Stimulated activated CD4-positive, alpha-beta T cell treated with anti-CD3 and anti-CD28 coated beads, Interleukin-4, amount 100 ng/mL, for 1 hour (primary cell): ENCODE measurements at regions not wholly inside any gene's neighbourhood (a gene's known extent, or its start where the extent isn't known, plus 50 kb on each side); places are given as distances from the start of the nearest gene placed in this dataset.

ENCODE experiments used
- DNase-seq: peaks from one replicate; pipeline ENCODE4 v3.0.0-alpha.2; 2020

DNA sequence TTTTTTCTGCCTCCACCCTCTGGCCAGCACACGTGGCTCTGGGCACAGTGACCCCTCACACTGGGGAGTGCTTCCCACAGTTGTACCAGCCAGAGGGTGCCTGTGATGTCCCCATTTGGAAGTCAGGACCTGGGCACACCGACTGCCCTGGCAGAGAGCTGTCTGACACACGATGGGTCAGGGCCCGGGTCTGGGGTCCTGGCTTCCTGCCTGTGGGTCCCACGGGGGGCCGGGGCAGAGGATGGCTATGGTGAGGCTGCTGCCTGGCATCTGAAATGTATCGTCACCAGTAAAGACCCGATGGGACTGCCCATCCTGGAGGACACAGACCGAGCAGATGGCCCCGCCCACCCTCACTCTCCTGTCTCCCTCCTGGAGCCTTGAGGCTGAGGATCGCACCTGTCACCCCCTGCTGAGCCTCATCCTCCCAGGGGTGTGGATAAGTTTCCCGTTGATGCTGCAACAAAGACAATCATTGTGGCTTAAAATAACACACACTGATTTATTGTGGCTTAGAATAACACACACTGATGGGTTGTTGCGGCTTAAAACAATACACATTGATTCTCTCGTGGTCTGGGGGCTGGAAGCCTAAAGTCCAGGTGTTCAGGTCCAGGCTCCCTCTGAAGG lies 88.8 kb upstream of the TTC34 start:
- no peak for DNase-seq

- DNase-seq: no peak
Observed at GRCh38 chr1:2891923-2892448, 90.5 kb upstream of the TTC34 start.

- DNase-seq: no peak
Observed at GRCh38 chr1:2893473-2894120, 92.1 kb upstream of the TTC34 start.

DNA sequence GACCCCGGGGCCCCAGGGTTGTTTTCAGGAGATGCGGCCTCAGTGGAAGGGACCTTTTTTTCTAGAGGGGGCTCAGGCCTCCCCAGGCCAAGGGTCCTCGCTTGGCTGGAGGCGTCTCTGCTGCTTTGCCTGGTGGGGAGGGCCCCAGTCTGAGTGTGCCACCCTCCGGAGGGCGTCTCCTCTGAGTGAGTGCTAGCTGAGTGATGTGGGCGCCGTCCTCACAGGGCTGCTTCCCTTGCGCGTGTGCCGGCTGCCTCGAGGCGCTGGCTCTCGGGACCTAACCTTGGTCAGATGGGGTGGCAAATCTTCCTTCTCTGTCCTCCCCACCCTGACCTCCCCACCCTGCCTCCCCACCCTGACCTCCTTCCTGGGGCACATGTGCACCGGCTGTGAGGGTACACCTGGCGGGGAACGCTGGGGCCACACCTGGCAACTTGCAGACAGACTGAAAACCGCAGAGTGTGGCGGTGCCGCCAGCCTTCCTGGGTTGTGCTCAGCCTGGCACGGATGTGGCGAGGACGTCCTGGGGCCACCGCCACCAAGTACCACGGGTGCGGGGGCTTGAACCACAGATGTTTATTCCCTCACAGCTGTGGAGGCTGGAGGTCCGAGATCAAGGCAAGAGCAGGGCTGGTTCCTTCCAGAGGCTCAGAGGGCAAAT lies 93.0 kb upstream of the TTC34 start:
- peak; percentile 8 for DNase-seq

- no peak for DNase-seq
Observed at GRCh38 chr1:2896824-2897223, 95.3 kb upstream of the TTC34 start.

DNA sequence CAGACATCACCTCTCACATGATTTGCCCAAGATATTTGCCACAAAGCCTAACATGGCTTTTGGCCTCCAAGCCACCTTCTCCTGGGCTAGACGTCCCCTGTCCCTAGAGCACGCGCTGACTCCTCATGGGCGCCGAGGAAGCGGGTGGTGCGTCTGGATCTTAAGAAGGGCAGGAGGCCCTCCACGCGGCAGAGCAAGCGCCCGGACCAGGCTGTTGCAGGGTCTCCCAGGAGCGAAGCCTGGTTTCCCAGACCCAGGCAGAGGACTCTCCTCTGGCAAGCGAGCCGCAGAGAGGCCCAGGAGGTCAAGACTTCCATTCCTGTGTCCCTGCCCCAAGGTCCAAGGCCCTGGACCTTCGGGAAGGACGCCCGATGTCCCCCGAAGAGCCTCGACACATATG lies 101.7 kb upstream of the TTC34 start:
- DNase-seq: no peak

DNA sequence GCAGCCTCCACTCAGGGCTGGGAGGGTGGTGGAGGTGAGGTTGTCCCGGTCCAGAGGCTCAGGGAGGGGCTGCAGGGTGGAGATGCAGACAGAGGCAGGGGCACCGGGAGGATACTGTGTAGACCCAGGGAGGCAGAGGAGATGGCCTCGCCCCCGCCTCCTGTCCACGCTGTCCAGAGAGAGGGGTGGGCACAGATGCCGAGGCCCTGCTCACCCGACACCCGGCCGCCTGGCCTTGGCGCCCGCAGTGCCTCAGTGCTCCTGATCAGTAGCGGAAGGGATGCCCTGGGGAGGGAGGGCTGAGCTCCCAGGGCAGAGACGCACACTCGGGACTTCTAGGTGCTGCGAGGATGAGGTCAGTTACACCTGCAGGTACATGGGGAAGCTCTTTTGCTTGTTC lies 102.7 kb upstream of the TTC34 start:
- no peak for DNase-seq

DNA sequence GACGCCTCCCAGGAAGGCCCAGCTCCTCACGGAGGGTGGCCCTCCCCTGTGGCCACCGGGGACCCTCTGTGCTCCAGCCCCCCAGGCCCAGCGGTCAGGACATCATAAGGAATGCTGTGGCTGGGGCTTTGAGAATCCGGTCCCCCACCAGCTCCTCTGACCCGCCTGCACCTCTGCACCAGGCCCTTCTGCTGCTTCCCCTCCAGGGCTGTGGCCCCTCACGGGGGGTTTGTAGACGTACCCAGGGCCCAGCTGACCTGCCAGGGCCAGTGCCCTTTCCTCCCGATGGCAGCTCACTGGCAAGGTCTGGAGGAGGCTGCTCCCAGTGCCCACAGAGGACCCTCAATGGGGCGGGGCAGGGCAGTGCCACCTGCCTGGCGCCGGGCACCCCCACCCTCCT lies 103.9 kb upstream of the TTC34 start:
- DNase-seq: no peak

DNA sequence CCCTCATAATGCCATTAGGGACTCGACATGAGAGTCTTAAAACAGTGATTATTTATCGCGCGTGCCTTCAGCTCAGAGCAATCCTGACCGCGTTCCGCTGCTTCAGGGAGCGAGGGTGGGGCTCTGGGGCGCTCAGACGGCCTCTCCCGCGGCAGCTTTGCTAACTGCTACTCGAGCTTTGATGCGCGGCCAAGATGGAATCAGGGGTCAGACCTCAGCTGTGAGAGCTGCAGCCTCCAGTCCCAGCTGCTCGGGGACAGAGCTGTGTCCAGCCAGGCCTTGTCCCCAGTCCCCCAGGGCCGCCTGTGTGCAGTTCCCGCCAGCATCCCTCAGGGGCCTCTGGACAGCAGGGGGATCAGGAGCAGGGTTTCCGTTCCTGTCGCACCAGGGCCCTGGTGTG lies 104.6 kb upstream of the TTC34 start:
- DNase-seq: no peak

DNA sequence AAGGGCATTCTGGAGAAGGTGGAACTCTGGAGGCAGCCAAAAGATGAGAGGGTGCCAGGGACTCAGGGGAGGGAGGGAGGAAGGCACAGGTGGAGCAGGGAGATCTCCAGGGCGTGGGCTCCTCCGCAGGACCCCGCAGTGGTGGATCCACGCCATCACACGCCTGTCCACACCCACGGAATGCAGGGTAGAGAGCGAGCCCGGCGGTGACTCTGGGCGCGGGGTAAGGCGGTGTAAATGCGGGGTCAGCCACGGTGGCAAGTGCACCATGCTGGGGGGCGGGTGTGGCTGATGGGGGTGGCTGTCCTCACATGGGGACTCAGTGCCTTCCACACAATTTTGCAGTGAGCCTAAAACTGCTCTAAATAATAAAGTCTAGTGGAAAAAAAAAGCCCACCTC lies 105.1 kb upstream of the TTC34 start:
- DNase-seq: no peak

GRCh38 chr1:2907051-2907450 lies 105.6 kb upstream of the TTC34 start:
- no peak for DNase-seq

- no peak for DNase-seq
Observed at GRCh38 chr1:2908081-2908480, 106.6 kb upstream of the TTC34 start.

GRCh38 chr1:2908561-2908960 lies 107.1 kb upstream of the TTC34 start:
- no peak for DNase-seq

DNA sequence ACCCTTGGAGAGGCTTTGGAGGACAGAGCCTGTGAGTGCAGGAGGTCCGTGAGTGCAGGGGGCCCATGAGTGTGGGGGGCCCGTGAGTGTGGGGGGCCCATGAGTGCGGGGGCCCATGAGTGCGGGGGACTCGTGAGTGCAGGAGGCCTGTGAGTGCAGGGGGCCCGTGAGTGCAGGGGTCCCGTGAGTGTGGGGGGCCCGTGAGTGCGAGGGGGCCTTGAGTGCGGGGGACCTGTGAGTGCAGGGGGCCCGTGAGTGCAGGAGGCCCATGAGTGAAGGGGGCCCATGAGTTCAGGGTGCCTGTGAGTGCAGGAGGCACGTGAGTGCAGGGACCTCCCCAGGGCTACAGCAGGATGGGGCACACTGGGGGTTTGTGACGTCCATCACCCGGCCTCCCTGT lies 108.3 kb upstream of the TTC34 start:
- DNase-seq: no peak

- no peak for DNase-seq
Observed at GRCh38 chr1:2910211-2910610, 108.7 kb upstream of the TTC34 start.

GRCh38 chr1:2911421-2912178 lies 109.7 kb upstream of the ACTRT2 start:
- DNase-seq: no peak

- DNase-seq: no peak
Observed at GRCh38 chr1:2912424-2913061, 108.7 kb upstream of the ACTRT2 start.

DNA sequence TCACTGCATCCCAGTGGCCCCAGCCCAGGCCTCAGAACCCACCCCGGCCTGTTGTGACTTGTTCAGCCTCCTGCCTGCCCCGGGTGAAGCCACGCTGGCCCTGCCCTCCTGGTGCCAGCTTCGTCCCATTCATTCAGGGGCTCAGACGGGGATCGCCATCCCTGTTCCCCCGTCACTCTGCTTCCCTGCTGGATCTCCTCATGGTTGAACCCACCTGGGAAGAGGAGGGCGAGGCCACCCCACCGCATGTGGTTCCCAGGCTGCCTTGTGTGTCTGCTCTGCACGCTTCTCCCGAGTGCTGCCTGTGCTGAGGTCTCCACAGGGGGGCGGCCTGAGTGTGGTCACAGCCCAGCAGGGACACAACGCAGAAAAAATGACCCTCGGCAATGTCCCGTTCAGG lies 108.2 kb upstream of the ACTRT2 start:
- DNase-seq: no peak

GRCh38 chr1:2914702-2915101 lies 106.6 kb upstream of the ACTRT2 start:
- DNase-seq: no peak

GRCh38 chr1:2916153-2916552 lies 105.1 kb upstream of the ACTRT2 start:
- no peak for DNase-seq

- DNase-seq: no peak
Observed at GRCh38 chr1:2916706-2917105, 104.6 kb upstream of the ACTRT2 start.

DNA sequence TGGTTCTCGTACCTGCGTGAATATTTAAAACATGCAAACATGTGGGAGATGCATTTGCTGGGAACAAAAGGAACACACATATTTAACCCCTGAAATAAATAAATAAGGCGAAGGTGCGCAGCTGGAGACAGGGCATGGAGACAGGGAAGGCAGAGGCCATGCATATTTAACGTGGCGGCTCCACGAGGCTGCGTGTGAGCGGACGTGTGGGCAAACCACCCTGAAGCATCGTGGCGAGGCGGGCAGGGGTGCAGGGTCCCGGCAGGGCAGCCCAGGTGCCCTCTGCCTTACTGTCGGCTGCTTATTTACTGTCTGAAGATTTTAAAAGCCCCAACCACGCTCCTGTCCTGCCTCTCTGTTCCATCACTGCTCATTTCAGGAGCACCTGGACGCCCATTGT lies 104.0 kb upstream of the ACTRT2 start:
- no peak for DNase-seq

- no peak for DNase-seq
Observed at GRCh38 chr1:2918441-2918840, 102.8 kb upstream of the ACTRT2 start.
